ENCODE measurements at regions not wholly inside any gene's neighbourhood (a gene's known extent, or its start where the extent isn't known, plus 50 kb on each side); places are given as distances from the start of the nearest gene placed in this dataset.

GRCh38 chr9:99736291-99736690 lies 85.4 kb upstream of the NR4A3 start:
- TF ChIP-seq GATA2 (IDR thresholded peaks at IDR 0.05; ENCODE audit: low read depth, low read length) (no peak), GATA3 (IDR thresholded peaks at IDR 0.05; ENCODE audit: low read depth, low read length) (no peak)
